Activated CD8-positive, alpha-beta memory T cell treated with anti-CD3 and anti-CD28 coated beads for 1 hour (primary cell): ENCODE measurements at regions not wholly inside any gene's neighbourhood (a gene's known extent, or its start where the extent isn't known, plus 50 kb on each side); places are given as distances from the start of the nearest gene placed in this dataset.

Experiments used
- DNase-seq, 2 donors: peaks; one replicate each; pipeline ENCODE4 v3.0.0-alpha.2; 2020; ENCODE audit warnings: low read depth in 1 of 2; ENCODE audit errors: extremely low read depth in 1 of 2

DNA sequence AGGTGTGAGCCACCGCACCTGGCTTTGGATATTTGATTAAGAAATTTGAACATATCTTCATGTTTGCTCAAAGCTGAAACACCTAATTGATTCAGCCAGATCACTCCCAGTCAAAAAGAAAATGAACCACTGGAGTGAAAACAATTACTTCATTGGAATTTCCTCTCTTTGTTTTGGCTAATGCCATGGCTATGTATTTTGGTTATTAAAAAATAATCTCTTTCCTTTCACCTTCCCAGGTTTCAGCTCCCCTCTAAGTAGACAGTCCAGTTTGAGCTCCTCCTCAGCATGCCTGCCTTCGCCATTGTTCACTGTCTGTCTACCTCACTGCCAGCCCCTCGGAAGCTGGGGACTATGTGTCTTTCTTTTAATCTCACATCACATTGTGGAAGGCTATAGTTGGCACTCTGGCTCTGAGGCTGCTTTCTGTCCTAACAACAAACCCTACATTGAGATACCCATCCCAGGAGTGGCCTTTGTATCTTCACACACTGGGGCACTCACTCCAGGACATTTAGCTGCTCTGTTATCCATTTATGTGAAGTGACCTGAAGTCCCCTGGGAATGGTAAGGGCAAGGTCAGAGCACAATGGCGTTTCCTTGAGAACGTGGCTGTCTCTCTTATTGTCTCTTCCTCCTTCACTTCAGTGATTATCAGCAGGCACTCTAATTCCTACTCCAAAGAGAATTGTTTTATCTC is 764.0 kb upstream of the CITED2 start:
- no peak for DNase-seq

DNA sequence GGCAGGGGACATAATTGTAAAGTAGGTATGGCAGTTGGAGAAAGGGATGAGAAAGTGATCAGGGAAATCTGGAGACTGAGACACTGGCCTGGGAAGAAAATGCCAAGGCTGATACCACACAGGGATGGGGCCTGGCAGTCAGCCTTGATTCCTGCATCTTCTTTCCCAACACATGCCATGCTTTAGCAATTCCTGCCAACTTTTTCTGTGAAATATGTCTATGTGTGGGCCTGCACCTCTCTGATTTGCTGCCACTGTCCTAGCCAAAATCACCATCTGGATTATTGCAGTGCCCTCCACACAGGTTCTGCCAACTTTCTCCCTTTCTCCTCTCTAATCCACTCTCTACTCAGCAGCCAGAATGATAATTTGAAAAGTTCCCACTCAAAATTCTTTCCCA is 759.8 kb upstream of the CITED2 start:
- DNase-seq = no peak

DNA sequence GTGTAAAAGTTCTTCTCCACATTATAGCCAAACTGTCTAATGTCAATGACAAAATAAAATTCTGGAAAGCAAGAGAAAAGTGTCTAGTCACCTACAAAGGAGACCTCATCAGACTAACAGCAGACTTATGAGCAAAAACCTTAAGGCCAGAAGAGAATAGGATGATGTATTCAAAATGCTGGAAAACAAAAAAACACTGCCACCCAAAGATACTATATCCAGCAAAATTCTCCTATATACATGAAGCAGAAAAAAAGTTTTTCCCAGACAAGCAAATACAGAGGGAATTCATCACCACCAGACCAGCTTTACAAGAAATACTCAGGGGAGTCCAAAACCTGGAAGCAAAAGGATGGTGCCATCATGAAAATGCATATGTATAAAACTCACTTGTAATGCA is 755.6 kb upstream of the CITED2 start:
- DNase-seq = no peak

DNA sequence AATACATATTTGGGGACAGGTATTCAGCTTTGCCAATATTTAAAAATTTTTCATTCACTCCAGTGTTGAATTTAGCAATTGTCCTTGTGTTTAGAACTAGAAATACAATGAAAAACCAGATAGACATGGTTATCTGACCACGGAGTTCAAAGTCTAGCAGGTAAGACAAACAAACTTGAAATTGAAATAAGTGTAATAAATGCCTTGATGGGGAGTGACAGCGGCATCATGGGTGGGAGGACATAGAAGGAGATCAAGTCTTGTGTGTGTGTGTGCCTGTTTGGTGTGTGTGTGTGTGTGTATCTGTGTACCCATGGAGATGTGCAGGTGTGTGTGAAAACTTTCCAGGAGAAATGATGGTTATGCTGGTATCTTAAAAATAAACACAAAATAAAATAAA is 750.0 kb upstream of the CITED2 start:
- no peak for DNase-seq

DNA sequence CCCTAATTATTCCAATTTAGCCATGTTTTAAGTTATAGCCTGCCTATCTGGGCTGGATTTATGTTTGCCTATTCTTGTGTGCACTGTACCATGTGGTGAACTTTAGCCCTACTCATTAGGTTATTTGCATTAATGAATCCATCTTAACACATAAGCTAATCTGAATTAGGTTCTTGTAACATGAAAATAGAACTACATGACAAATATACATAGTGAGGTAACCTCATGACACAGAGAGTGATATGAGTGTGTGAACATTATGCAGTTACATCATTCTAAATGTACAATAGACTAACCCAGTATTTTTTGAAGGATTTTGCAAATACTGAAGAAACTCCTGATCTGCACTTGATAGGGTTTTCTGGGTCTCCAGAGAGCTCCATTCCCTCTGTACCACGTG is 733.7 kb upstream of the CITED2 start:
- no peak for DNase-seq

DNA sequence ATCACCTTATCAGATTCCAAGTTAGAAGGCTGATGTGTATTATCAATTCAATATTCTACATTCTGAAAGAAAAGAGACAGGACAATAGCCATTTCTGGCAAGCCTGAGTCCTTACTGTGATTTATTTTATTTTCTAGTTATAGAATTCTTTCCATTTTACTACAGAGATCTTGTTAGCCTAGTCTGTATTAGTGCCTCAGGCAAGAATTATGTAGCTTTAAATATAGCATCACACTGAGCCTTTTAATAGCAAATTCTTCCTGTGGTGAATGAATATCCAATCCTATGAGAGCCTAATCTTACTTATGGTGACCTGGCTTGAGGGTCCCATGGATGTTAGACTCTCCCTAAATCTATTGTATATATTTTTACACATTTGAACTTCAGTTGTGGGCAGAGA is 732.8 kb upstream of the CITED2 start:
- no peak for DNase-seq

DNA sequence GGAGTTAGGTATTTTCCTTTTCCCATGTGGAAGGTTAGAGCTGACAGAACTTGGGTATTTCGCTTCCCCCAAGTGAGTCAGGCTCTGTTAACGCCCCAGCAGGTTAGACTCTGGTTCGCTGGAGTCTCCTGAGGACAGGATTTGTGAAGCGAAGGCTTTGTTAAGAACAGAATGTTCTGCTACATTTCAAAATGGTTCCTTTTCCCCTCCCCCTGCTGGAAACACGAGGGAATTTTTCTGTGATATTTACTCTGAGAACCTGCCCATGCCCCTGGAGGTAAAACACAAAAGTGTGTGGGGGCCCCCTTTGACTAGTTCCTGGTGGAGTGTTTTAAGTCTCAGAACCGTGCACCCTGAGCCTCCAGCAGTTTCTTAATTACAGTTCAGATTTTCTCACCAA is 731.4 kb upstream of the CITED2 start:
- no peak for DNase-seq

DNA sequence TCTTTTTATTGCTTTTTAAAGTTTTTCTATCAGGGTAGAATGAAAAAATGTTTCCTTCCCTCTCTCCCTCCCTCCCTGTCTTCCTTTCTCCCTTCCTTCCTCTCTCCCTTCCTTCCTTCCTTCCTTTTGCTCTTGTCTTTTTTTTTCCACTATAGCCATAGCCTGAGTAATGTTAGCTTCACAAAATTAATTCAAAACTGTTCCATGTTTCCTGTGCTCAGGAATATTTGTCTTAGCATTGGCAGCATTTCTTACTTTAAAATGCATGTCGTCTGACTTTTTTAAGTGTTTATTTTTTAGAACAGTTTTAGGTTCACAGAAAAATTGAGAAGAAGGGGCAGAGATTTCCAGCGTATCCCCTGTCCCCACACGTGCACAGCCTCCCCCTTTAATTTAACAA is 730.8 kb upstream of the CITED2 start:
- no peak for DNase-seq

DNA sequence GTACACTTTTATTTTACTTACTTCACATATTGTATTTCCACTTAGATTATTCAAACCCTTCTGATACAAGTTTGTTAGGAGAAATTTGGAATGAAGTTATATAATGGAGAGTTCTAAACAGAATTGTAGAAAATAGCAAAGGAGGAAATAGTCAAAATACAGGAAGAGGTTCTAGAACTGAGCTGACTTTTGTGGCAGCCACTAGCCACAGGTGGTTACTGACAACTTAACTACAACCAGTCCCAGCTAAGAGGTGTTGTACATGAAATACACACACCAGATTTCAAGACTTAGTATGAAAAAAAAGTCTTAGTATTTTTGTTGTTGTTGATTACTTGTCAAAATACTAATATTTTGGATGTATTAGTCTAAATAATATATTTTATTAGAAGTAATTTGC is 727.4 kb upstream of the CITED2 start:
- no peak for DNase-seq

DNA sequence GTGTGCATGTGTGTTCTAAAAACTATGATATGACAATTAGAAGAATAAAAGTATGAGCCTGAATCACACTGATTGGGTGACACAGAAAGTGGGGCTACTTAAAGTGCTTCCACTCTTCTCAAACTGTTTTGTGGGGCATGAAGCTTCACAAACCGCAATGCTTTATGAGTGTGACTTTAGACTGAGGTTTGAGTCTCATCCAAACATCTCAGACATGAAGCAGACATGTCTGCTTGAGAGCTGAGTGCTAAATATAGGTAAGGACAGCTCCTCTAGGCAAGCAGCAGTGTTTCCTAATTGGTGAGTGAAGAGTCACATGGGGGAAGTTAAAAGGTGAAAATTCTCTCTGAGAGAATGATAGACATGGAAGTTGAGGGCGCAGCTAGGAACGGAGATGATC is 726.9 kb upstream of the CITED2 start:
- no peak for DNase-seq

DNA sequence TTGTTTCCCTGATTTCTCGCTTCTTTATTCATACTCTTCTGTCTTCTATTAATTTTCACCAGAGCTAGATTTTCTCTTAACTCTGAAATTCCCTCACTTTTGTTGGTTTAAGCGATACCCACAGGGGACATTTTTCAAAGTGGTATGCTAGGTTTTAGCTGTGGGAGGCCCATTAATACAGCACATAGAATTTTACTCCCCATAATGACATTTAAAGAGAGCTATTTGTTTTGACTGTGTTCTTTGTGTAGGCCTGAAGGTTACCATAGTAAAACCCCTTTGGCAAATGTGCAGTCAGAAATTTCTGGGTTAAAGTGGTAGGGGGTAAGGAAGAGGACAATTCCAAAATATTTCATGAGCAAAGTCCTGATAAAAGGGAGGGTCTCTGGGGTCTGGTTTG is 721.1 kb upstream of the CITED2 start:
- DNase-seq = no peak

DNA sequence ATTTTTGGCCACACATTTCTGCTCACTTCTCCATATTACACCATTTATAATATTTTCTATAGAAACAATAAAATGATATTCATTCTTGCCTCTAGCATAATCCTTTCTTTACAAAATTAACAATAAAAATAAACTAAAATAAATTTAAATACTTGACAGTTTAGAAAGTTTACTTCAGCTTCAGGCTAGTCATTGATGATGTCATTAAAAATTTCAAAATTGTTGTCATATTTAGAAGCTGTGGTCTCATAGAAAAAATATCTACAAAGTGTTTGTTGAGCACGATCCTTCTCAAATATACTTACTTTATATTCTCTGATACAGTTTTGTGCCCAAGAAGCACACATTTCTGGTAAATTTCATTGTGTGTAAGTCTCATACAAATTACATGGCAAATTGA is 717.4 kb upstream of the CITED2 start:
- no peak for DNase-seq

DNA sequence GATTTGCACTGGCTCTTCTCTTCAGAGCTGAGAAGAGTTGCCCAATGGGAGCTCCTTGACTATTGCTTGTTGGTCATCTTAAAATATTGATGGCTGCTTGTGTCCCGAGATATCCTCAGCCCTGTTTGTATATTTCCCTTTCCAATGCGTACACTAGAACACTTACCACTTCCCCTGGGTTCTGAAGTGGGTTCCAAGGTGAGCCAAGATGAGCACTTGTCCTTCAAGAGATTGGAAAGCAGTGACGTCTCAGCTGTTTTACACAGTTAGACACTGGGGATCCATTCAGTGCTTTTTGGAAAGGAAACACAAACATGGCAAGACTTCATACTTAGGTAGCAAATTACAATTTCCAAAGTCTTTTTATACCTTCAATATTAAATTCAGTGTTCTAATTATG is 716.4 kb upstream of the CITED2 start:
- no peak for DNase-seq

DNA sequence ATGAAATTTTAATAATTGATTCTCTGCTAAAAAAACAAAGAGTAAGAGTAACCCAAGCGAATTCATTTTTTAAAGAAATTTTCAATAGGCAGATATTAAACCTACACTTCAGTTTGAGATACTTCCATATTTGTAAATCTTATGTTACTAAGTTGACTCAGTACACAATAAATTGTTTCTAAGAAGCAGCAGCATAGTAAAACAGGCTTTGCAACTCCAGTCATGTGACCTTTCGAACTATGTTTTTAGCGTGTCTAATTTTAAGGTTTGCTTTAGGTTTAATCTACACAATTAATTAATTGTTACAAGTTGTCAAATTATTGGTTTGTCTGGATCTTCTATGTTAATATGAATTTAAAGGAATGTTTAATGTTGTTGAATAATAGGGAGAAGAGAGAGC is 708.9 kb upstream of the CITED2 start:
- DNase-seq = no peak

DNA sequence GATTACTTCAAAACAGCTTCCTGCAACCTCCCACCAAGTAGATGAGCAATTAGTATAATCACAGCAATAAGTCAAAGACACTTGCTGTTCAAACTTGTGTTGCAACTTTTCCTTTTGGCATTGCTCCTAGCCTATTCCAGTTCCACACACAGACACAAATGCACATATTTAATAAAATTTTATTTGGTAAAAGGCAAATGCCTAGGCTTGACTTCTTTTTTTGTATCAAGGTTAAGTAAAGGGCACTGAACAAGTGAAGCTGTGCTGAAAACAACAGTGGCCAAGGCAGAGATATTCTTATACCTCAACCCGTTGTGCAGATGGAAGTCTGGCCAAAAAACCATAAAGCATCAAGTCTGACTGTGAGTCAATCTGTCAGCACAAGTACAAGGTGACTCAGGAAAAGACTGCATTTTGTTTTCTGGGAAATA is 708.4 kb upstream of the CITED2 start:
- DNase-seq = no peak

DNA sequence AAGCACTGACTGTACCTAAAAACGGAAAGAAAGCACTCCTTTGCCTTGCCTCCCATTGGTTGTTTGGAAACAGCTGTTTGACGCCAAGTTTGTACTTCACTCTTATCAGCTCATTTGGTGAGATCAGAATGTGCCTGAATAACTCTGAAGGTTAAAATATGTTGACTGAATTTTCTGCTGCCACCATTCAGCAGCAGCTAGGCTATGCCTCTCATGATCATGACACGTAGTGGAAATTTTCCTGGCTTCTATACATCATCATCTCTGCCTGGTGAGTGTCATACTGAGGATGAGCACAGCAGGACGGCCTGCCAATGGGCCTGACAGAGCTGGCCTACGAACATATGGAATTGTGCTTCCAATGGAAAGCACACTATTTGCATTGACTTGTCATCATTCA is 704.9 kb upstream of the CITED2 start:
- DNase-seq = no peak

DNA sequence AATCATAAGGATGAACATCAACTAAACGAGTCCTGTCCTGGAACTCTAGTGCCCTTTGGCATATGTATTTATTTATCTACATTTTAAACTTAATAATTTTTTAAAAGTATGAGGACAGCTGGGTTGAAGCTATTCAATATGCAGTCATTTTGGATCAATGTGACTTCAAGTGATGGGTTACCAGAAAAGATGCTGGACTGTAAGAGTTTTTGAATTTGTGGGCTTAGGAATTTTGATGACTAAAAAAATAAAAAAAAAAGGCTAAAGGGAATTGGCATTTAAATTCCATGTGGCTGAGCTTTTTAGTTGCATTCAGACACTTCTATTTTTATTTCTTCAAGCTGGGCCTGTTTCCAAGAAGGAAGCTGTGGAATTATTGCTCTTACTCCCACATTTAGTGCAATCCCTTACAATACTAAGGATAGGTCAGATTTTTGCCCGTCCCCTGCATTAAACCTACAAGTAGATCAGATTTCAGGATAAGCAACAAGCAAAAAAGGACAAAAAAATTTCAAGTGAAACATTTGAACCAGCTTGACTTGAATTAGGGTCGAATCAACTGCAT is 704.2 kb upstream of the CITED2 start:
- no peak for DNase-seq

DNA sequence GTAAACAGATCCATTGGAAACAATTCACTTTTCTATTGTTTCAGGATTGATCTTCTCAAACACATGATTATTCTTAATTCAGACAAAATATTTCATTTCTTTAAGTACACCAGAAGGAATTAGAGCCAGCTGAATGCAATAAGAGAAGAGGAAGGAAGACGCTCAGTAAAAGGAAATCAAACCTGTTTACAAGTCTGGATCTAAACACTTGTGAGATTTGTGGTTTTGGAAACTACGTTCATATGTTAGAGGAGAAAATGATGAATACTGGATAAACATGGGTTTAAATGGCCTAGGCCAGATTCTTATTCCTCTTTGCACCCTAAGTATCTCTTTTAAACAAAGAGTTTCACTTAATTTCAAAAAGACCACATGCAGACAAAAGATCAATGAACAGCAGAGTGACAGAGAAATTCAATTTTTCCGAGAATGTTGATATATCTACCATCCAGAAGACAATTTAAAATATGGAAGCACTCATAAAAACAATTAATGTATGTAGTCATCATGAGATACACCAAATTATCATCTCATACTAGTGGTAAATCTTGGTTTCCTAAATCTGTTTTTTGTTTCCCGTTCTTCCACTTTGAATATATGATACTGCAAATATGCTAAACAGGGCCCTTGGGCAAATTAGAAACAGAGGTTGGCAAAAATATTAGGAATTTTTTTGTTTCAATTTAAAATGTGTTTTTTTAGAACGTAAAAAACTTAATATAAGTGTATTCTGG is 703.5 kb upstream of the CITED2 start:
- no peak for DNase-seq

DNA sequence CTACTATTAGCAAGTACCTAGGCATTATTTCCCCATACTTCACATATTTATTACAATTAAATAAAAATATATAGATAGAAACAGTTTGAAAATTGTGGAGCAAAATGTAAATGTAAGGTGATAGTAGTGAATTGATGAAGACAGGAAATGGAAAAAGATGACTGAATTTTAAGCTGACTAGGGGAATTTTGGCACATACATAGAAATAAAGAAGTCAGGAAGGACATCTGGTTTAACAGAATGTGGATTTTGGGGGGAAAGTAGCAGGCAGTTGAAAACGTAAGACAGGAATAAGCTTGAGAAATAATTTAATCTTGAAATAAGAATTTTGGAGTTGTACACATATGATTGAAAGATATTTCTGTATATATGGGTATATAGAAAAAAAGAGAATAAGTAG is 701.7 kb upstream of the CITED2 start:
- DNase-seq = no peak

DNA sequence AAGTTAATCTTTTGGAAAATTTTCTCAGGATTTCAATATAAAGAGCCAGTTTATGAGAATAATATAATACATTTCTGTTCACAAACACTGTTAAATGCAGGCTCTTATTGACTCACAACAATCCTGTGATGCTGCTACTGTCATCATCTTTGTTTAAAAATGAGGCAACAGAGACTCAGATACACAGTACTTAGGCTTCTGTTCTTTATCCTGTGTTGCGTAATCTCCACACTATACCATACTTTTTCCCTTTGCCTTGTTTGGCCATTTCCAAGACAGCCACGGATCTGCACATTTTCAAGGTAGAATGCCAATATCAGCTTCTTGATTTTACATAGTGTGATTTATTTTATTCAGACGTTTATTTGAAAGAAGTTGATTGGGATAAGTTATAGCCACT is 699.0 kb upstream of the CITED2 start:
- no peak for DNase-seq

DNA sequence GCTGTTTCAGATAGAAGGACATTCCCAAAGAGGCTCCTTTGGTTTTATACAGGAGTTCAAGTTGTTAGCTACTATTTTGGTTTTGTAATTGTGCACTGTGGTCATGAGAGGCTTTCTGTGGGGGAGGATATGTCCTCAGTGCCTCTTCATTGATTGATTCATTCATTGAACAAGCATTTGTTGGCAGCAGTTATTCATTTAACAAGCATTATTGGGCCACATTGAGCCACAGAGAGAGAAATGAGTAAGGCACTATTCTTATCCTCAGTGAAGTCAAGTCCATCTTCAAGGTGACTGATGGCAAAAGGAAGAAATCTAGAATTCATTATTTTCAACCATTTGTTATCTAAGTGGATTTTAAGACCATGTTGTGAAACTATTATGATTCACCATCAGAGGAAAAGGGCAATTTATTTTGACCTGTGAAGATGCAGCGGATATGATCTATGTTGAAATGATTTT is 697.2 kb upstream of the CITED2 start:
- no peak for DNase-seq

DNA sequence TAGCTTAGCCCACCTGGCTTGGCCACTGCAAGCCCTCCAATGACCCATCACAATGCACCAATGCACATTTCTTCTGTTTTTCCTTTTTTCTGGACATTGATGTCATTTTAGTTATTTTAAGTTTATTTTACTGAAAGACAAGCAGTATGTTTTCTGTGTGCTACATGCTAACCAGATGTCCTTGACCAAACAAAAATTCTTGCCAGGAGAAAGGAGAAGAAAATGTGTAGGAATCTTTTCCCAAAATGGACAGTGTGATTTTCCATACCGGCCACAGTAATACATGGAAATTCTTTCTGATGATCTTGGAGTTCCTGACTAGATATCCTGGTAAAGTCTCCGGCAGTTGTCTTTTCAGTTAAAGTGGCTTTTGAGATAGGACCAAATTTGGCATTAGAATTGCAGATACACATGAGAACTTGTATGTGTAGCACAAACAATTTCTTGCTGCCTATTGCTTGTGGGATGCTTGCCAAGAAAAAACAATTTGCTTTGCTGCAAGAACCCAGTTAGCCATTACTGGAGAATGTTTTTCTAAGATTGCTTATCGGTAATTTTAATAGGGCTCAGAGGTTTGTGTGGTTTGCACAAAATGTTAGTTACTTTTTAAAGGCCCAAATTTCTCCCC is 696.5 kb upstream of the CITED2 start:
- DNase-seq = no peak
